ENCODE measurements at regions not wholly inside any gene's neighbourhood (a gene's known extent, or its start where the extent isn't known, plus 50 kb on each side); places are given as distances from the start of the nearest gene placed in this dataset.

DNA sequence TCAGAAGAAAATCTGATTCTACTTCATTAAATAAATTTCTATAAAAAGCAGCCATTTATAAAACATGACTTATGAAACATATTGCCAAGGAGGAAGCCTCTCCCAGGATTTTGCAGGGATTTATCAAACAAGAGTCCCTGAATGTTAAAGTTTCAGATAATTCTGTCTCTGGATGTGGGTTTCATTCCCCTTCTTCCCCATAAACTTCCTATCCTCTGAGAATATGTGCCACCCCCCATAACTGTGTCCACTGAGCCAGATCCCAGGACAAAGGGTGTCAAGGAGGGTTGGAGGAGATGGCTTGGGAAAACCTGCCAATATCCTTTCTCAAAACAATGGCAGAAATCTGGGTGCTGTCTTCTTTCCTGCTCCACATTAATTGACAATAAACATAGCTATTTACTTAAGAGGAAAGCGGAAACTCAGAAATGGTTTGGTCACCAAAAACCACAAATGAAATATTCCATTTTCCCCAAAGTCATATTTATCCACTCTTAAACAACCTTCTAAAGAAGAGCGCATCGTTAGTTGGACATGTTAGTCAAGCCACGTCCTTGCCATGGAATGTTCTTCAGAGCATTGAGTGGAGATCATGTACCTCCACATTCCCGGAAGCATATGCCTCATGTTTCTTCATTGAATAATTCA lies 54.3 kb upstream of the AKR1E2 start:
- no peak for TF ChIP-seq EZH2phosphoT487 (IDR thresholded peaks at IDR 0.05; ENCODE audit: borderline replicate concordance, low read length)
- TF ChIP-seq, protein P1, sequence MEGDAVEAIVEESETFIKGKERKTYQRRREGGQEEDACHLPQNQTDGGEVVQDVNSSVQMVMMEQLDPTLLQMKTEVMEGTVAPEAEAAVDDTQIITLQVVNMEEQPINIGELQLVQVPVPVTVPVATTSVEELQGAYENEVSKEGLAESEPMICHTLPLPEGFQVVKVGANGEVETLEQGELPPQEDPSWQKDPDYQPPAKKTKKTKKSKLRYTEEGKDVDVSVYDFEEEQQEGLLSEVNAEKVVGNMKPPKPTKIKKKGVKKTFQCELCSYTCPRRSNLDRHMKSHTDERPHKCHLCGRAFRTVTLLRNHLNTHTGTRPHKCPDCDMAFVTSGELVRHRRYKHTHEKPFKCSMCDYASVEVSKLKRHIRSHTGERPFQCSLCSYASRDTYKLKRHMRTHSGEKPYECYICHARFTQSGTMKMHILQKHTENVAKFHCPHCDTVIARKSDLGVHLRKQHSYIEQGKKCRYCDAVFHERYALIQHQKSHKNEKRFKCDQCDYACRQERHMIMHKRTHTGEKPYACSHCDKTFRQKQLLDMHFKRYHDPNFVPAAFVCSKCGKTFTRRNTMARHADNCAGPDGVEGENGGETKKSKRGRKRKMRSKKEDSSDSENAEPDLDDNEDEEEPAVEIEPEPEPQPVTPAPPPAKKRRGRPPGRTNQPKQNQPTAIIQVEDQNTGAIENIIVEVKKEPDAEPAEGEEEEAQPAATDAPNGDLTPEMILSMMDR (conservative IDR thresholded peaks at IDR 0.05; ENCODE audit: low read depth, low read length), result no peak

All from PC-3 (cell line).